Left ventricle myocardium inferior (tissue), 1 donor: ENCODE measurements at regions not wholly inside any gene's neighbourhood (a gene's known extent, or its start where the extent isn't known, plus 50 kb on each side); places are given as distances from the start of the nearest gene placed in this dataset.
"Not testable (repeated sequence)": the region's sequence is repeated elsewhere in the genome, so short reads cannot be mapped to it uniquely, and the experiment has no call there.

Experiments used
- DNase-seq: peaks from one replicate; pipeline ENCODE4 v3.0.0-alpha.2; 2020
- H3K27ac ChIP-seq: fragments of 200-600 bp; replicated peaks from 2 replicates; pipeline ENCODE4 v1.8.0; 2021
- H3K27me3 ChIP-seq: fragments of 200-600 bp; 2 replicates; pipeline ENCODE4 v1.8.0; 2021; ENCODE audit warnings: low read depth
- H3K36me3 ChIP-seq: fragments of 200-600 bp; 2 replicates; pipeline ENCODE4 v1.8.0; 2021
- H3K4me1 ChIP-seq: fragments of 200-600 bp; 2 replicates; pipeline ENCODE4 v1.8.0; 2021
- H3K4me3 ChIP-seq: fragments of 200-600 bp; 2 replicates; pipeline ENCODE4 v1.8.0; 2021; ENCODE audit warnings: mild to moderate bottlenecking, moderate library complexity
- H3K9me3 ChIP-seq: fragments of 200-600 bp; replicated peaks from 2 replicates; pipeline ENCODE4 v1.8.0; 2021
- intact Hi-C: fragments of 100-400 bp; cut with micrococcal nuclease; formaldehyde crosslinking; loops from one replicate; pipeline ENCODE4 v1.11.0; 2022
- TF ChIP-seq, protein P1 (sequence below): fragments of 200-600 bp; IDR thresholded peaks from 2 replicates; pipeline ENCODE4 v1.8.0; 2021; ENCODE audit warnings: antibody characterized with exemption, mild to moderate bottlenecking, borderline replicate concordance
- donor health status: DM: no; HTN: yes; CAD: no; lungs with severe emphysema.

DNA sequence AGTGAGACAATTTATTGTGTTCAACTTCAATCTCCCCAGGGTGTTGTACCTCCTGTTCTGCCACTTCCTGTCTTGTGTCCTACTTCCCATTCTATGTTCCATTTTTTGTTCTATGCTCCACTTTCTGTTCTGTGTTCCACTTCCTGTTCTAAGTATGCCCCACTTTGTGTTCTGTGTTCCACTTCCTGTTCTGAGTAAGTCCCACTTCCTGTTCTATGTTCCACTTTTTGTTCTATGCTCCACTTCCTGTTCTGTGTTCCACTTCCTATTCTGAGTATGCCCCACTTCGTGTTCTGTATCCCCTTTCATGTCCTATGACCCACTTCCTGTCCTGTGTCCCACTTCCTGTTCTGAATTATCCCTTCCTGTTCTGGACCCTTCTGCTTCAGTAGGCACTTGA is 732.7 kb downstream of the TBC1D22A start:
- Histone ChIP-seq H3K4me1 (no peaks in the 10 kb centered on the region), H3K4me3 (no peak overlapping the region), H3K9me3 (peaks cover 13% of the 10 kb centered on the region), H3K27ac (no peak overlapping the region), H3K36me3 (no peaks in the 10 kb centered on the region), H3K27me3 (peaks cover 25% of the 10 kb centered on the region)
- intact Hi-C loops = no loop called here
- TF ChIP-seq, protein P1, sequence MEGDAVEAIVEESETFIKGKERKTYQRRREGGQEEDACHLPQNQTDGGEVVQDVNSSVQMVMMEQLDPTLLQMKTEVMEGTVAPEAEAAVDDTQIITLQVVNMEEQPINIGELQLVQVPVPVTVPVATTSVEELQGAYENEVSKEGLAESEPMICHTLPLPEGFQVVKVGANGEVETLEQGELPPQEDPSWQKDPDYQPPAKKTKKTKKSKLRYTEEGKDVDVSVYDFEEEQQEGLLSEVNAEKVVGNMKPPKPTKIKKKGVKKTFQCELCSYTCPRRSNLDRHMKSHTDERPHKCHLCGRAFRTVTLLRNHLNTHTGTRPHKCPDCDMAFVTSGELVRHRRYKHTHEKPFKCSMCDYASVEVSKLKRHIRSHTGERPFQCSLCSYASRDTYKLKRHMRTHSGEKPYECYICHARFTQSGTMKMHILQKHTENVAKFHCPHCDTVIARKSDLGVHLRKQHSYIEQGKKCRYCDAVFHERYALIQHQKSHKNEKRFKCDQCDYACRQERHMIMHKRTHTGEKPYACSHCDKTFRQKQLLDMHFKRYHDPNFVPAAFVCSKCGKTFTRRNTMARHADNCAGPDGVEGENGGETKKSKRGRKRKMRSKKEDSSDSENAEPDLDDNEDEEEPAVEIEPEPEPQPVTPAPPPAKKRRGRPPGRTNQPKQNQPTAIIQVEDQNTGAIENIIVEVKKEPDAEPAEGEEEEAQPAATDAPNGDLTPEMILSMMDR = no peak
- no peak for DNase-seq

DNA sequence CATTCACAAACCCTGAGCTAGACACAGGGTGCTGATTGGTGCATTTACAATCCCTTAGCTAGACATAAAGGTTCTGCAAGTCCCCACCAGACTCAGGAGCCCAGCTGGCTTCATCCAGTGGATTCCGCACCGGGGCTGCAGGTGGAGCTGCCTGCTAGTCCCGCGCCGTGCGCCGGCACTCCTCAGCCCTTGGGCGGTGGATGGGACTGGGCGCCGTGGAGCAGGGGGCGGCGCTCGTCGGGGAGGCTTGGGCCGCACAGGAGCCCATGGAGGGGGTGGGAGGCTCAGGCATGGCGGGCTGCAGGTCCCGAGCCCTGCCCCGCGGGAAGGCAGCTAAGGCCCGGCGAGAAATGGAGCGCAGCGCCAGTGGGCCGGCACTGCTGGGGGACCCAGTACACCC is 725.7 kb downstream of the TBC1D22A start:
- H3K27ac ChIP-seq, H3K36me3 ChIP-seq, DNase-seq, H3K9me3 ChIP-seq, H3K4me3 ChIP-seq, intact Hi-C loops, H3K4me1 ChIP-seq: not testable (repeated sequence)
- peaks cover 43% of the 10 kb centered on the region for H3K27me3 ChIP-seq

GRCh38 chr22:47486569-47487312 is 724.3 kb downstream of the TBC1D22A start:
- Histone ChIP-seq H3K36me3 (no peaks in the 10 kb centered on the region), H3K4me3 (no peak overlapping the region), H3K9me3 (no peaks in the 10 kb centered on the region), H3K27ac (no peak overlapping the region), H3K27me3 (peaks cover 55% of the 10 kb centered on the region), H3K4me1 (no peaks in the 10 kb centered on the region)
- DNase-seq = no peak
- TF ChIP-seq, protein P1 = no peak
- intact Hi-C loops = no loop called here

GRCh38 chr22:47484960-47485569 is 722.6 kb downstream of the TBC1D22A start:
- H3K9me3 ChIP-seq = no peaks in the 10 kb centered on the region

GRCh38 chr22:47476231-47476630 is 713.8 kb downstream of the TBC1D22A start:
- intact Hi-C loops = no loop called here
- Histone ChIP-seq H3K36me3 (no peaks in the 10 kb centered on the region), H3K4me3 (no peak overlapping the region), H3K27me3 (peaks cover 52% of the 10 kb centered on the region), H3K4me1 (no peaks in the 10 kb centered on the region), H3K27ac (no peak overlapping the region), H3K9me3 (no peaks in the 10 kb centered on the region)
- no peak for DNase-seq
- TF ChIP-seq, protein P1 = no peak

More at GRCh38 chr22:47484960-47485569, 722.6 kb downstream of the TBC1D22A start:
- Histone ChIP-seq H3K27ac (no peak overlapping the region), H3K4me1 (no peaks in the 10 kb centered on the region), H3K4me3 (no peak overlapping the region), H3K36me3 (no peaks in the 10 kb centered on the region), H3K27me3 (peaks cover 72% of the 10 kb centered on the region)
- TF ChIP-seq, protein P1 = no peak
- intact Hi-C loops = no loop called here
- no peak for DNase-seq

GRCh38 chr22:47474895-47475294 is 712.4 kb downstream of the TBC1D22A start:
- DNase-seq = no peak
- Histone ChIP-seq H3K4me3 (no peak overlapping the region), H3K27me3 (peaks cover 52% of the 10 kb centered on the region), H3K4me1 (no peaks in the 10 kb centered on the region), H3K9me3 (no peaks in the 10 kb centered on the region), H3K36me3 (no peaks in the 10 kb centered on the region), H3K27ac (no peak overlapping the region)
- TF ChIP-seq, protein P1 = no peak
- intact Hi-C loops = no loop called here
